ENCODE measurements at regions not wholly inside any gene's neighbourhood (a gene's known extent, or its start where the extent isn't known, plus 50 kb on each side); places are given as distances from the start of the nearest gene placed in this dataset.
A peak's percentile ranks its signal among the peaks of the same experiment; 100 is the strongest.

DNA sequence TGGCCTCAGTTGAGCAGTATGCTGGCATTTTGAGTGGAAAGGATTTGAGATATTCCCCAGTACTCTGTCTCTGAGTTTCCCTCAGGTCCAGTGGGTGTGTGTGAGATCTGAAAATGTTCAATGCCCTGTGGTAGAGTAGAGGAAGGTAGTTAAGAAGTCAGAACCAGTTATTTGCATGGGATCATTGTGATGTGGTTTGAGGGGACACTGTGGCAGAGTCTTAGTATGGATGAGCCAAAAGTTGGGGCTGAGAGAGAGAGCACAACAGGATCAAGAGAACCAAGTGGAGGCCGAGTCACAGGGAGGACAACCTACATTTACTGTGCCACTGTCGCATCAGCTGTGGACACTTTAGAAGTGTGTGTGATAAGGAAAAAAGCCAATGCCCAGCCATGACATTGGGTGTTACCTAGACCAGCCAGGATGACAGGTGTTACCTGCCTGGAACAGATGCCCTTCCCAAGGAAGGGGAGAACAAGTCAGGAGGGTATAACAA lies 128.9 kb upstream of the IL12B start:
- no peak for DNase-seq
- Mint-ChIP-seq H3K27ac (no peak overlapping the region), H3K4me1 (ENCODE audit: low read depth) (peaks cover 46% of the 10 kb centered on the region), H3K27me3 (ENCODE audit: low read depth) (peaks cover 9% of the 10 kb centered on the region), H3K4me3 (no peak overlapping the region), H3K9me3 (no peaks in the 10 kb centered on the region), H3K36me3 (ENCODE audit: low read depth) (no peaks in the 10 kb centered on the region)
- intact Hi-C loops (cut with micrococcal nuclease): loop anchor here (2.0 to 5.0 kb wide), 8 partner anchors 302 to 1997 kb away; partner anchors contain the start of genes ADRA1B, CLINT1, NIPAL4 and PWWP2A
- CTCF ChIA-PET: interaction anchor here (1.0 to 5.9 kb wide), 2 partner anchors 48 to 127 kb away, joined by 3 to 47 read pairs; no protein-coding TSS in a partner anchor

DNA sequence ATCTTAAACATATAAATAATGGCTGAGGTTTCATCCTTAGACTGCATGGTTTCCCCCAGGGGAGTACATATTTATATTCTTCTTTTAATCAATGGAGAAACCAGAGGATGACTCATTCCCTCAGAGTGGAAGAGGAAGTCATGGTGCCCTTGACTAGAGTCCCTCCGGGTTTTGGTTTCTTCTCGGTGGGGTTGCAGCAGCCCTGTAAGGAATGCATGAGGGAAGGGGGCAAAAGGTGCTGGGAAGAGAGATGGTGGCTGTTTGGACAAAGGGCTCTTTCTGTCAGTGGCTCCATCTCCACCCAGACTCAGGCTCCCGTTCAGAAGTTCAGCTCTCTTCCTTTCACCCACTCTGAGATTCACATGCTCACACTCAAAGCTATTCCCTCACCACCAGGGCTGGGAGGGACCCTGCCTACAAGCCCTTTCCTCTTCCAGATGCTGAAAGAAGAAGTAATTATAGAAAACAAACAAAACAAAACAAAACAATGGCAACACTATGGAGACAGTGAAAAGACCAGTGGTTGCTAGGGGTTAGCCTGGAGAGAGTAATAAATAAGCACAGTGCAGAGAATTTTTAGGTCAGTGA lies 129.8 kb upstream of the IL12B start:
- H3K4me3 Mint-ChIP-seq: no peak overlapping the region
- DNase-seq: peak; percentile 10

DNA sequence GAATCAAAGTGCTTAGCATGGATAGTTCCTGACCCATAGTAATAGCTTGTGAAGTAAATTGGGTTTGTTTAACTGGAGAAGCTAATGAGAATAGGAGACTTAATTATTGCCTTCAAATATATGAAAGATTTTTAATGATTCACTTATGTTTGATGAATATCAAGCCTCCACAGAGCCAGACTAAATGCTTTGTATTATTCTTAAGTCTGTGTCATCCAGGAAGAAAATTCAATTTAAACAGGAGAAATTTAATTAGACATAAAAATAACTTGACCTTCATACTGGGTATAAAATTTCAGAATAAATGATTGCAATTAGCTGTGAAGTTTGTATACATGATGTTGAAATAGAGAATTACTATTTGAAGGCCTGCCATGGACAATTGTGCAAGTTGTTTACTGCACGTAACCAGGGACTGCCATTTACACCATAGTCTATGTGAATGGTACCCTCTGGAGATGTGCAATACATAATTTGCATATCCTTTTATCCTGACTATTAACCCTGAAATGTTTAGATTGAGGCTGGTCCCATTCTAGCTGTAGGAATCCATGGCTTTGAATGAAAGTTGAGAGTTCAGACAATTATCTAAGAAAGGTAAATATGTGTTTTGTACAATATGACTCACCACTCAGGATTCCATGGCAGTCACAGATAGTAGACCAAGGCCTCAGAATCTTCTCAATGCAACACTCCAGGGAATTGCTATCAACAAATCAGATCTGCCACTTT lies 133.5 kb upstream of the IL12B start:
- Mint-ChIP-seq H3K27ac (no peak overlapping the region), H3K9me3 (no peaks in the 10 kb centered on the region), H3K4me3 (no peak overlapping the region), H3K4me1 (ENCODE audit: low read depth) (peaks cover 19% of the 10 kb centered on the region), H3K27me3 (ENCODE audit: low read depth) (peaks cover 10% of the 10 kb centered on the region), H3K36me3 (ENCODE audit: low read depth) (no peaks in the 10 kb centered on the region)
- DNase-seq: no peak
- intact Hi-C loops (cut with micrococcal nuclease): no loop called here
- CTCF ChIA-PET: no interaction called here

More for the DNA sequence above, 129.8 kb upstream of the IL12B start:
- intact Hi-C loops (cut with micrococcal nuclease): loop anchor here (2.0 to 5.0 kb wide), 8 partner anchors 303 to 1998 kb away; partner anchors contain the start of genes ADRA1B, CLINT1, NIPAL4 and PWWP2A
- Mint-ChIP-seq H3K9me3 (no peaks in the 10 kb centered on the region), H3K27me3 (ENCODE audit: low read depth) (peaks cover 7% of the 10 kb centered on the region), H3K27ac (no peak overlapping the region), H3K4me1 (ENCODE audit: low read depth) (peaks cover 46% of the 10 kb centered on the region), H3K36me3 (ENCODE audit: low read depth) (no peaks in the 10 kb centered on the region)
- CTCF ChIA-PET: no interaction called here

DNA sequence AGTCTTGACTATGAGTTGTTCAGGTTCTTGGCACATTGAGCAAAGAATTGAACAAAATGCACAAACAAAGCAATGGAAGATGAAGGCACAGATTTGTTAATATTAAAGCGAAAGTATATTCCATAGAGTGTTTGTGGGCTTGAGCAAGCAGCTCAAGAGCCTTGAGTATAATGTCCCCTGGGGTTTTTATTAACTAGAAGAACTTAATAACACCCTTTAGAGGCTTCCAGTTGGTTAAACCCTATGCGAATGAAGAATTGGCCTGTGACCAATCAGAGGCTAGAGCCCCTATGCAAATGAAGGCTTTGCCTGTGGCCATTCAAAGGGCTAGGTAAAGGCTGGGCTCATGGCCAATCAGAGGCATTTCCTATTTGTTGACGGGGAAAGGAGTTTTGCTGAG lies 135.3 kb upstream of the IL12B start:
- H3K36me3 Mint-ChIP-seq (ENCODE audit: low read depth): no peaks in the 10 kb centered on the region
- no peak for DNase-seq
- H3K4me1 Mint-ChIP-seq (ENCODE audit: low read depth): peaks cover 17% of the 10 kb centered on the region
- CTCF ChIA-PET: interaction anchor here (0.5 kb wide), 1 partner anchor 252 kb away, joined by 3 read pairs; no protein-coding TSS in a partner anchor
- H3K9me3 Mint-ChIP-seq: no peaks in the 10 kb centered on the region
- peaks cover 8% of the 10 kb centered on the region for H3K27me3 Mint-ChIP-seq (ENCODE audit: low read depth)
- H3K4me3 Mint-ChIP-seq: no peak overlapping the region
- no peak overlapping the region for H3K27ac Mint-ChIP-seq
- intact Hi-C loops (cut with micrococcal nuclease): no loop called here

DNA sequence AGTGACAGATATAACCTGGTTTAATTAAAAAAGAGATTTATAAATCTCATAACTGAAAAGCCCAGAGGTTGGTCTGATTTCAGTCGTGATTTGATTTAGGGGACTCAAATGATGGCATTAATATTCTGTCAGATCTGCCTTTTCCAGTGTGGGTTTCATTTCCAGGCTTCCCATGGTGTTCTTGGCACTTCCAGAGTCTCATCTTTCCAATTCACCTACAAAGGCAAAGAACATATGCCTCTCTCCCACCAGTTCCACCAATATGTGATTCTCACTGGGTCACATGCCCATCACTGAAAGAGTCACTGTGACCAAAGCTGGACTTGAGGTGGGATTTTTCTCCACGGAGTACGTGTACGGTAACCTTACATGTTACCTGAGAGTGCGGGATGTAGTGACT lies 137.4 kb upstream of the IL12B start:
- Mint-ChIP-seq H3K27ac (no peak overlapping the region), H3K36me3 (ENCODE audit: low read depth) (no peaks in the 10 kb centered on the region), H3K4me3 (no peak overlapping the region), H3K9me3 (no peaks in the 10 kb centered on the region), H3K27me3 (ENCODE audit: low read depth) (peaks cover 10% of the 10 kb centered on the region), H3K4me1 (ENCODE audit: low read depth) (peaks cover 17% of the 10 kb centered on the region)
- DNase-seq: no peak
- CTCF ChIA-PET: no interaction called here
- intact Hi-C loops (cut with micrococcal nuclease): no loop called here

DNA sequence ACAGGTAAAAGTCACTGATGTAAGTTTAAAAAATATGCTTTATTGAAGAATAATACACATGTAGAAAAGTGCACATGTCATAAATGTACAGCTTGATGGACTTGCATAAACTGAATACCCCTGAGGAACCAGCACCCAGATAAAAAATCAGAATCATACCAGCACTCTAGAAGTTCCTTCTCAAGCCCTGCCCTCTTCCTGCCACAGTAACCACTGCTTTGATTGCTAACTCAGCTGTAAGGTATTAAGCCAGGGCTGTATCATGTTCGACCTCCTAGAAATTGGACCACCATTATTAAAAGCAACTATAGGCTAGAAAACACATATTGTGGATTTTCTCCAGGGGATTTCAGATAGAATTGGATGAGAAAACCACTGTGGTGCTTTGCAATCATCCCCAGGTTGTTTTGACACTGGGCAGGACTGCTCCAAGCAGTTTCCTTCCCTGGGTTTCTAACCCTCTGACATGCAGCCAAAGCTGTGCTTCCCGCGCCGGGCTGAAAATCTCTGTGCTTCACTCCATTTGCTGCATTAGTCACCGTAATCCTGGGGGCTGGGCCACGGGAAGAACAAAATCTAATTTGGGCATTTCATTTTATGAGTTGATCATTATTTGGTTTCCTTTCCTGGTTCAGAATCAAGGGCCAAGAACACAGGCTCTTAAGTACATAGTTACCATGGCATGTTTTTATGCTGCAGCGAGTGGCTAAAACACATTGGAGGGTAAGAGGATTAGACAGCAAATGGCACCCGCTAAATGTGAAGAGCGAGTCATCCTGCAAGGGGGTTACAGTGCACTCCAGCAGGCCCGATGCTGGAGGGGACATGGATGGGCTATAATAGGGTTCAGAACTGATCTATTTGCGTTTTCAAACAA lies 139.4 kb upstream of the IL12B start:
- peak; percentile 15 for DNase-seq
- Mint-ChIP-seq H3K4me1 (ENCODE audit: low read depth) (peaks cover 17% of the 10 kb centered on the region), H3K27ac (no peak overlapping the region), H3K36me3 (ENCODE audit: low read depth) (no peaks in the 10 kb centered on the region), H3K9me3 (peaks cover 5% of the 10 kb centered on the region), H3K27me3 (ENCODE audit: low read depth) (peaks cover 10% of the 10 kb centered on the region), H3K4me3 (no peak overlapping the region)
- CTCF ChIA-PET: no interaction called here
- intact Hi-C loops (cut with micrococcal nuclease): no loop called here

DNA sequence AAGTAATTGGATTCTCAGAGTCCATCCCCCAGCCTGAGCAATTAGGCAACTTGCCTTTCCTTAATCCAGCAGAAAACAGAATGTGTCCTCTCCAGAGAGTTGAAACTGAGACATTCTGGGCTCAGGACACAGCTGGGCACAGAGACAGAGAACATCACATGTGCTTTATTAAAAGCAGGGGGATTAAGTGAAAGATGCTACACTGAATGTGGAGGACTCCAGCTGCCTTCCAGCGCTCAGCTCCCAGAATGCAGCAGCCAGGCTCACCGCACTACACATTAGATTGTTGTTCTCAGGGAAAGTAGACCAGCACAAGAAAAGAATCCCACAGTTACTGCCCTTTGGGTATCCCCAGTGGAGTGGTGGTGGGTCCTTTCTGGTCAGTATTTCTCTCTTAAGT lies 141.6 kb upstream of the IL12B start:
- no peak for DNase-seq
- Mint-ChIP-seq H3K27ac (no peak overlapping the region), H3K27me3 (ENCODE audit: low read depth) (peaks cover 9% of the 10 kb centered on the region), H3K4me3 (no peak overlapping the region), H3K9me3 (peaks cover 19% of the 10 kb centered on the region), H3K4me1 (ENCODE audit: low read depth) (peaks cover 17% of the 10 kb centered on the region), H3K36me3 (ENCODE audit: low read depth) (peaks cover 1% of the 10 kb centered on the region)
- CTCF ChIA-PET: no interaction called here
- intact Hi-C loops (cut with micrococcal nuclease): no loop called here

DNA sequence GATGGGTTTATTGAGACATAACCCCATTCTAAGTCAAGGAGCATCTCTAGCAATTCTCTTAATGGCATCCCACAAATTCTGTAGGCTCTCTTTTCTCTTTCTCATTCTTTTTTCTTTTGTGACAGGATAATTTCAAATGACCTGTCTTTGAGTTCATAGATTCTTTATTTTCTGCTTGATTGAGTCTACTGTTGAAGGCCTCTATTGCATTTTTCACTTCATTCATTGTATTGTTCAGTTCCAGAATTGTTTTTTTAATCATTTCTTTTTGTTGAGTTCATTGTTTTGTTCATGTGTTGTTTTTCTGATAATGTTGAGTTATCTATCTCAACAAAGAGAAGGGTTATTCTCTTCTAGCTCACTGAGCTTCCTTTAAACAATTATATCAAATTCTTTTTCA lies 144.7 kb upstream of the IL12B start:
- CTCF ChIA-PET: no interaction called here
- H3K27ac Mint-ChIP-seq: no peak overlapping the region
- intact Hi-C loops (cut with micrococcal nuclease): no loop called here

DNA sequence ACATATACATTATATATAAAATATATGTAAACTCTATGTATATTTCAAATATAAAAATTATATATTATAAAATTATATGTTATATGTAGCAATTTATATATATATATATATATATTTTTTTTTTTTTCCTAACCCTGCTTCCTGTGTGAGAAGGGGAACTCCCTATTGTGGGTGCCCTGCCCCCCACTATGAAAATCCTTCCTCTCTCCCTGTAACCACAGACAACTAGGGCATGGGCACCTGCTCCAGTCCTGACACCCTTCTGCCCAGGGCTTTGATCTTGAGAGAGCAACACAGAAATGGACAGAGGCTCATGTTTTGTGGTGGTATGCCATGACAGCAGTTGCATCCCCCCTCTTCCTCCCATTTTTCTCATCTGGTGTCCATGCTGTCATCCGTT lies 148.7 kb upstream of the IL12B start:
- CTCF ChIA-PET: interaction anchor here (0.6 kb wide), 1 partner anchor 360 kb away, joined by 3 read pairs; no protein-coding TSS in a partner anchor
- Mint-ChIP-seq H3K36me3 (ENCODE audit: low read depth) (peaks cover 1% of the 10 kb centered on the region), H3K27me3 (ENCODE audit: low read depth) (peaks cover 4% of the 10 kb centered on the region), H3K4me3 (no peak overlapping the region), H3K9me3 (peaks cover 19% of the 10 kb centered on the region), H3K27ac (no peak overlapping the region), H3K4me1 (ENCODE audit: low read depth) (peaks cover 8% of the 10 kb centered on the region)
- intact Hi-C loops (cut with micrococcal nuclease): no loop called here
- peak; percentile 22 for DNase-seq

More for the DNA sequence above, 144.7 kb upstream of the IL12B start:
- H3K36me3 Mint-ChIP-seq (ENCODE audit: low read depth): peaks cover 1% of the 10 kb centered on the region
- no peak for DNase-seq
- H3K27me3 Mint-ChIP-seq (ENCODE audit: low read depth): peaks cover 4% of the 10 kb centered on the region
- H3K4me3 Mint-ChIP-seq: no peak overlapping the region
- peaks cover 19% of the 10 kb centered on the region for H3K9me3 Mint-ChIP-seq
- peaks cover 9% of the 10 kb centered on the region for H3K4me1 Mint-ChIP-seq (ENCODE audit: low read depth)

DNA sequence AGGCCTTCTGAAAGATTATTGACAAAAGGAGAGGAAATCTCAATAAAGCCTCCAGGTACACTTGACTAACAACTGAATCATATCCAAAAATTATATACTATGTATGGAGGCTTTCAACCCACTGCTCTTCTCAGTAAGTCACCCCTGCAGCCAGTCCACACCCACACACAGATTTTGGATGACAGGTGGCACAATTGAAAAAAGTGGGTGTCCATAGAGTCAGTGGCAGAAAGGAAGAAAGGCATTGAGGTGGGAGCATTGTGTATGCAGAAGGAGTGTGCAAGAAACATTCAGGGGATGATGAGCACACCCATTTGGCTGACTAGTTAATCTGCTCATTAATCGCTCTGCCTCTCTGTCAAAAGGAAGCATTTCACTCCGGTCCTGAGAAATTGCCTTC lies 150.6 kb upstream of the IL12B start:
- no peak overlapping the region for H3K4me3 Mint-ChIP-seq
- CTCF ChIA-PET: interaction anchor here (0.7 kb wide), 1 partner anchor 35 kb away, joined by 3 read pairs; no protein-coding TSS in a partner anchor
- intact Hi-C loops (cut with micrococcal nuclease): no loop called here
- DNase-seq: no peak
- peaks cover 4% of the 10 kb centered on the region for H3K27me3 Mint-ChIP-seq (ENCODE audit: low read depth)
- H3K36me3 Mint-ChIP-seq (ENCODE audit: low read depth): peaks cover 1% of the 10 kb centered on the region
- no peak overlapping the region for H3K27ac Mint-ChIP-seq
- peaks cover 5% of the 10 kb centered on the region for H3K9me3 Mint-ChIP-seq
- H3K4me1 Mint-ChIP-seq (ENCODE audit: low read depth): peaks cover 8% of the 10 kb centered on the region

DNA sequence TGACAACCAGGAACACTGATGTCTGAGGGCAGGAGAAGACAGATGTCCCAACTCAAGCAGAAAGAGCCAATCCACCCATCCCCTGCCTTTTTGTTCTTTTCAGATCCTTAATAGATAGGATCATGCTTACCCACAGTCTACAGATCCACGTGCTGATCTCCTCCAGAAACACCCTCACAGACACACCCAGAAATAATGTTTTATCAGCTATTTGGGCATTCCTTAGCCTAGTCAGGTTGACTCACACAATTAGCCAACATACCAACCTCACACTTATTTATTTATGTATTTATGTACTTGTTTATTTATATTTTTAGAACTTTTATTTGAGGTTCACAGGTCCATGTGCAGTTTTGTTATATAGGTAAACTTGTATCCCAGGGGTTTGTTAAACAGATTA lies 151.5 kb upstream of the IL12B start:
- no peak overlapping the region for H3K4me3 Mint-ChIP-seq
- H3K36me3 Mint-ChIP-seq (ENCODE audit: low read depth): no peaks in the 10 kb centered on the region
- intact Hi-C loops (cut with micrococcal nuclease): no loop called here
- no peak for DNase-seq
- CTCF ChIA-PET: no interaction called here
- peaks cover 2% of the 10 kb centered on the region for H3K27me3 Mint-ChIP-seq (ENCODE audit: low read depth)
- H3K9me3 Mint-ChIP-seq: no peaks in the 10 kb centered on the region
- H3K27ac Mint-ChIP-seq: no peak overlapping the region
- H3K4me1 Mint-ChIP-seq (ENCODE audit: low read depth): peaks cover 8% of the 10 kb centered on the region

DNA sequence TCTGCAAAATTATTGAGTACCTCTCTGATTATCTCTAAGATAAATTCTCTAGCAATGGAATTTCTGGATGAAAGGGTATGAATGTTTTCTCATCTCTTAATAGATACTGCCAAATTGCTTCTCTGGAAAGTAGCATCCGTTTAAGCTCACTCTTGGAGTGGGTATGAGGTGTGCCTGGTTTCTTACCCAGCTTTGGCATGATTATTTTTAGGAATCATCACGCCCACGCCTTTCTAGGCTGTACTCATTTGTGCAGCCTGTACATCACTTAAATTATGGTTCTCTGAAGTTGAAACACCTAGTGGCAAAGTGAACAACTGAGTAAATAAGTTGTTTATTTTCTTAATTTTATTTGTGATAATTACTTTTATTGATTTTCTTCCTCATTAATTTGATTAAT lies 156.5 kb upstream of the IL12B start:
- intact Hi-C loops (cut with micrococcal nuclease): no loop called here
- CTCF ChIA-PET: no interaction called here
- Mint-ChIP-seq H3K27me3 (ENCODE audit: low read depth) (peaks cover 2% of the 10 kb centered on the region), H3K9me3 (no peaks in the 10 kb centered on the region), H3K36me3 (ENCODE audit: low read depth) (no peaks in the 10 kb centered on the region), H3K4me1 (ENCODE audit: low read depth) (no peaks in the 10 kb centered on the region), H3K4me3 (no peak overlapping the region), H3K27ac (no peak overlapping the region)
- no peak for DNase-seq

All from activated naive CD4-positive, alpha-beta T cell treated with anti-CD3 and anti-CD28 coated beads for 36 hours (primary cell).